HG02938 (cell line): ENCODE measurements at regions not wholly inside any gene's neighbourhood (a gene's known extent, or its start where the extent isn't known, plus 50 kb on each side); places are given as distances from the start of the nearest gene placed in this dataset.
"Not testable (repeated sequence)": the region's sequence is repeated elsewhere in the genome, so short reads cannot be mapped to it uniquely, and the experiment has no call there.

Source experiments
- ATAC-seq: cut with Tn5 transposase; IDR thresholded peaks from one replicate; pipeline ENCODE4 v1.9.1; 2021; ENCODE audit warnings: mild to moderate bottlenecking, moderate library complexity; ENCODE audit not compliant: unreplicated experiment

DNA sequence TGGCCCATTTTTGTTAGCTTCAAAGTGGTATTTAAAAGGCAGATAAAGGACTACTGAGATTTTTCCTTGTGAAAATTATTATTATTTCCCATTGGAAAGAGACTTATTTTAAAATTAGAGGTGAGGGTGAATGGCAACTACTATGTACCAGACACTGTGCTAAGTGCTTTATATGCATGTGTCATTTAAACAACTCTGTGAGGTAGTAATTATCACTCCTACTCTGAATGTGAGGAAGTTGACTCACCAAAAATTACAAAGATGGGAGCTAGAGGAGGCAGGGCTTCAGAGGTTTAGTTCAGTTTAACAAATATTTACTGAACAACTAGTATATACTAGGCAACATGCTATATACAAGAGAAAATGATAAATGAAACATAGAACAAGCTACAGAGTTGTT, 78.2 kb downstream of the MSL3 start:
- no peak for ATAC-seq

DNA sequence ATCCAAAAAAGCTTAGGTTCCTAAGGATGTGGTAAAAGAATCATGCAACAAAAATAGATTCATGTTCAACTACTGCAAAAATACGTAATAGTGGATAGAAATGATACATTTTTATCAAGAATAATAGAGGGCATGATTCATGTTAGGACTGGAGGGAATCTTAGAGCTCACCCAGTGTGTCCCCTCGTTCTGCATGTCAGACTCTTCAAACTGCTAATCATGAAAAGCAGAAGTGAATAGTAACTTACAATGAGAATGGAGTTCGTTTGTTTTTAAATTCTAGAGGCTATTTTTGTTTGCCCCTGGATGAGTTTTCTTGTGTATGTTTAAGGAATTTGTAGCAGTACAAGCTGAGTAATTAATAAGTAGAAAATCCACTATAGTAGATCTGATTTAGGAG, 79.4 kb downstream of the MSL3 start:
- ATAC-seq = no peak

DNA sequence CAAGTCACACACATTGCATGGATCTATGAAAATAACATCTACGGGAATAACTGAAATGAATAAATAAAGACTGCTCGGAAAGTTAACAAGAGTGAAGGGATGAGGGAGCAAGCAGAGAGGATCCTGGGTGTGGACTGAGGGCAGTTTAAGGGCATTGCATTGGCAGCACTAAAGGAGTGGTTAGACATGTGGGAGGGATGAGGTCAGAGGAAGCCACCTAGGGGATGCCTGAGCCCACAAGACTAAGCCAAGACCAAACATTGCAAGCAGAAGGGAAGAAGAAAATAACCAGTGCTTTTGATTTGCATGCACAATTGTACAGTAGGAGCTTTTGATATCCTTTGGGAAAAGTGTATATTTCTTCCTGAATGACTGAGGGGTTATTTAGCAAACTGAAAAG, 106.1 kb downstream of the MSL3 start:
- no peak for ATAC-seq

DNA sequence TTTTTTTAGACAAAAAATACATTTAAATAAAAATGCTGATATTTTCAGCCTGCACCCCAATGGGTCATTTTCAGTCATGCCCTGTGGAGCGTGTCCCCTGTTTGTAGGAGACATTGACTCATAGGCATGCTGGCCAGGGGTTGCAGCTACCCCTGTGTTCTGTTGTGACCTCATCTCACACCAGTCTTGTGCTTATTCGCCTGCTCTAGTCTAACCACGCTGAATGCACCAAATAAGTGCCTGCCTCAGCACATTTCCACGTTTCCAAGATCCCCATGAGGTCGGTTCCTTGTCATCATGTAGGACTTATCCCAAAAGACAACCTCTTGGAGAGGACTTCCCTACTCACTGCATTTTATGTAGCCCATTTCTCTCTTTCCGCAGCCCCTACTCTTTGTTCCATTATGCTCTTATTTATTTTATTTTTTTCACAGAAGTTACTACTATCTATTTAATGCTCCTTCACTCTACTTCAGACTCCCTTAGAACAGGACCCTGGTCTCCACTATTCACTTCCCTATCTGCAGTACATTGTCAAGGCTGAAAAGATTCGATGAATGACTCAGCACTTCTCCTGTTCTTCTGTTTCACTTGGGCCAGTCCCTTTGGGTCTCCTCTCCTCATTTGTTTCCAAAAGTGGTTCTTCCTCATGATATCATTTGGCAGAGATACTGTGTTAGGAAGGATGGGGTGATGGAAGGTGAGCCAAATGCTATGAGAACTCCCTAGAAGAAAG, 109.7 kb downstream of the MSL3 start:
- ATAC-seq = no peak

DNA sequence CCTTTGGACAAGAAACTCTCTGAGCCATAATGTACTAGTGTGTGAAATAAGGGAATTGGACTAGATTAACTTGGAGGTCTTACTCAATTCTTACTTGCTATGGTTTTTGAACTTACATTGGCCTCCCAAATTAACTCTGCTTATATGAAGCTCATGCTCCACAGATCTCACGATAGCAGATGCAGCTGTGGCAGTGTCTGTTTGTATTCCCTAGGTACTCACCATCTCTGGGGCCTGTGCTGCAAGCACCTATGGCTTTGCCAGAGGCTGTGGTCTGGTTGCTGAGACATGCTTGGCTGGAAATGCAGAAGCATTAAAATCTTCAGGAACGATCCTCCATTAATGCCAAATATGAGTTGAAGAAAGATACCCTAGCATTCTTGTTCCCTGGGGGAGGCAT, 112.8 kb downstream of the MSL3 start:
- ATAC-seq = no peak

DNA sequence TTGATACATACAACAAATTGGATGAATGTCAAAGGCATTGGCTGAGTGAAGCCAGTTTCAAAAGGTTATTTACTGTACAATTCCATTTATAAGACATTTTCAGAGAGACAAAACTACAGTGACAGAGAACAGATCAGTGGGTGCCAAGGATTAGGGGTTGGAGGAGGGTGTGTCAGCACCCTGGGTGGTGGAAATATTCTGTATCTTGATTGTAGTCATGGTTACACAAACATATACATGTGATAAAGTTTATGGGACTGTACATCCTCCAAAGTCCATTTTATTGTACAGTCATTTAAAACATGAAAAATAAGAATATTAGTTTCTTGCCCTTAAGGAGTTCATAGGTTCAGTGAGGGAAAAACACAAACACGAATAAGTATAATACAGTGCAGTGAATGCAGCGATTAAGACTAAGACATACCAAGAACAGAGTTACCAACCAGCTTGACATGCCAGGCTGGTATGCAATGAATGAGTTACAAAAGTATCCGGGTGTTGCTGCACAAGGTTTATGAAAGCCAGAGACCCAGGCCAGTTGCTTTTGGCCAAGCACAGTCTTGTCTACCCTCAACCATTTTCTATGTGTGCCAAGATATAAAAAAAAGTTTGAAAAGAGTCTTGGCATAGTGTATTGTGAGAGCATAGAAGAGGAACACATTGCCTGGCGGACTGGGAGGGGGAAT, 123.6 kb downstream of the MSL3 start:
- ATAC-seq = no peak

DNA sequence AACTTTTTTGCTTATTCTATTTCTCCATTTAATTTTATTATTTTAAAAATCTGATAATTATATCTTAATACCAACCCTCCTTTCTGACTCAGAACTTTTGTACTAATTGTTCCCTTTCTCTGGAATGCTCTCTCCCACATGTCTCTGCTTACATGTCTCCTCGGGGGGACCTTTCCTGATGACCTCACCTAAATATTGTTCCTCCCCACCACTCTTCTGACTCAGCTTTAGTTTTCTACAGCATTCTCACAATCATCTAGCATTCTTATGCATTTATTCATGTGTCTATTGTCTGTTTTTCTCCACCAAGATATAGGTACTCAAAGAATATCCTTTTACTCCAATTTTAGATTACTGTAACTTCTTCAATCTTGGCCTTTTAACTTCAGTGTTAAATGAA, 128.7 kb downstream of the MSL3 start:
- no peak for ATAC-seq

DNA sequence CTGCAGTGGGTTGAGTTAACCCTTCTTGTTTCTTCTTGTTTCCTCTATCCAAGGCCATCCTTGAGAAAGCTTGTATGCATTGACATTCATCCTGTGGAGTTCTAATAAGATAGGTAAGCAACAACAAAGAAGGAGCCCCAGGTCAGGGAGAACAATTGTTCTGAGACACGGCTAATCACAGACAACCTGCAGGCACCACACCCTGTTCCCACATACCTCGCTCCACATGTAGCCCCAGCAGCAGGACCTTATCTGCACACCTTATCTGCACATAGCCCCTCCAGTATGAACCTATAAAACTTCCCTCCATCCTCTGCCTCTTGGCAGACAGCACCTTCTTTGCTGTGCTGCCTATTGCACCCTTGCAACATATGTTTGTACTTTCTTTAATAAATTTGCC, 129.1 kb downstream of the MSL3 start:
- ATAC-seq = no peak

DNA sequence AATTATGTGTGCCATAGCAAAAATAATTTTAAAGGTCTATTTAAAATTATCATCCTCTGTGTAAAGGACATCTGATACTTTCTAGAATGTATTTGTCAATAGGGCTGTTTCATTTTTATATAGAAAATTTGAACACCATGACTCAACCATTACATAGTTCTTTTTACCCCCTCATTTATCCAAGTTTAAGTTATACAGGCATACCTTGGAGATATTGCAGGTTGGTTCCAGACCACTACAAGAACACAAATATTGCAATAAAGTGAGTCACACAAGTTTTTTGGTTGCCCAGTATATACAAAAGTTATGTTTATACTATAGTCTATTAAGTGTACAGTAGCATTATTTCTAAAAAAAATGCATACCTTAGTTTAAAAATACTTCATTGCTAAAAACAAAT, 130.4 kb downstream of the MSL3 start:
- no peak for ATAC-seq

DNA sequence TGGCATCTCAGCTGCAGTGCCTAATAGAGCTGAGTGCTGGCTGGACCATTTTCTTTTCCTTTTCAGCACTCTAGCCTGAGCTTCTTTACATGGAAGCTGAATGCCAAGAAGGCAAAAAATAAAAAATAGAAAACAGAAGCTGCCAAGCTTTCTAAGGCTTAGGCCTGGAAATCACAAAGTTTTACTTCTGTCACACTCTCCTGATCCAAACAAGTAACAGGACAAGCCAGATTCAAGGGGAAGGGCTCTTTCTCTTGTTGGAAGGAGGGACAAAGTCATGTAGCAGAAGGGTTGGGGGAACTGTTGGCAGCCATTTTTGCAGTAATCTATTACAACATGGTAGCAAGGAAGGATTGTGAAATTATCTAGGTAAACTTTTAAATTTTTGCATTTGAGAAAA, 131.8 kb downstream of the MSL3 start:
- ATAC-seq = no peak

DNA sequence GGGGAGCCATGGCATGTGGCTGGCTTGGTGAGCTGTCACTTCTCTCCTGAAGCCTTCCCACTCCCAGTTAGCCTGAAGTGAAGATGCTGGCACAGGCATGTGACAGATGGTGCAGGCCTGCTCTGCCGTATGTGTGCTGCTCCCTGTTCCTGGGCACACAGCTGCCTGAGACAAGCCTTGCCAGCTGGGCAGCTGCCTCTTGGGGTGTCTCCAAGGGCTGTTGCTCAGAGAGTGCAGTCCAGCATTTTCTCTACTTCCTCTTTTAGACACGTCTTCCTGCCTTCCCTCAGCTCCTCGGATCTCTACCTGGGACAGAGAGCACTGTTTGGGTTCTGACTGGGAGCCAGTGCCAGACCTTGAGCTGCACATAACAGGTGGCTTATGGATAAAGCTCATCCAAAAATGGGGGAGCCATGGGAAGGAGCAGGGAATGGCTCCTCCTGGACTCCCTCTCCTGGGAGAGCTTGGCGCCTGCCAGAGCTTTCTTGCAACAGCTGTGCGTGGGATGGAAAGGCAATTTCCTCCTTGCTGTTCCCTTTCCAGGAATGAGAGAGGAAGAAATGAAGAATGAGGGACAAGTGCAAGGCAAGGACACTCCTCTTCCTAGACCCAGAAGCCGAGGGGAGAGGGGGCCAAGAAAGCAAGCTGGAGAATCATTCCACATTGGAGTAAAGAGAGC, 132.9 kb downstream of the MSL3 start:
- no peak for ATAC-seq

DNA sequence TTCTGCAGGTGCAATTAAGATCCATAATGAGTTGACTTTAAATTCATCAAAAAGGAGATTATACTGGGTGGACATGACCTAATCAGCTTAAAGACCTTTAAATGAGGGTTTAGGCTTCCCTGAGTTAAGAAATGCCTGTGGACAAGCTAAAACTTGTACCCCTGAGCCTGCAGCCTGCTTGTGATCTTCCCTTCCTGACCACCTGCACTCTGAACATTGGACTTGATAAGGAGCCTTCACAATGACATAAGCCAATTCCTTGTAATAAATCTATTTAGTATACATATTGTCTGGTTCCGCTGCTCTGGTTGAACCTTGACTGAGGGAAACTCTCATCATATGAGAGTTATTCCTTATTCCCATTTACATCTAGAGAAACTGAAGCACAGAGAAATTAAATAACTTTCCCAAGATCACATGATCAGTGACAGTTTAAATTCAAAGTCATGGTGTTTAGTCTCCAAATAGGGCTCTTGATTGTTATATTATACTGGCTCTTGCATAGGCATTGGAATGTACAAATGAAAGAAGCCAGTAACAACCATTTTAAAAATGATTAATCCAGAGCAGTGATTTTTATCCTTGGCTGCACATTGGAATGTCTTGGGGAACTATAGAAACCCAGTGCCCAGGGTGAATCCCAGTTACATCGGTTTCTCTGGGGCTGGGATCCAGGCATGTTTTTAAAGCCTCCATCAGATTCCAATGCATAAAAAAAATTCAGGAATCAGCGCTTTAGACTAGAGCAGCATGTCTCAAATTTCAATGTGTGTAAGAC, 136.1 kb downstream of the MSL3 start:
- ATAC-seq = no peak

DNA sequence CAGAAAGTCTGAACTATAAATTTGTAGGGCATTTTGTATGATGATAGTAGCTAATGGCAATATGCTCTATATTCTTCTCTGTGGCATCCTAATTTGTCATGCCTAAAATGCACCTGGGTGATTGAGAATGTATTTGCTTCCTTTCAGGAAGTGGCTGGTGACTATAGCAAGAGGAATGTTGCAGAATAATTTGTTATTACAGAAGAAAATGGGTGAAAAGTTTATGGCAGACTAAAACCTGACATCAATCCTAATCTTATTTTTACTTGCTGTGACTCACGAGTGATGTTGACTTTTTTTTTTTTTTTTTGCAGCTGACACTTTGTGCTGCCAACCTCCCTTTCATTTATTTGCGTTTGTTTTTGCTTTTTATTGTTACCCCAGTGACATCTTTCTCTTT, 141.1 kb downstream of the MSL3 start:
- no peak for ATAC-seq

DNA sequence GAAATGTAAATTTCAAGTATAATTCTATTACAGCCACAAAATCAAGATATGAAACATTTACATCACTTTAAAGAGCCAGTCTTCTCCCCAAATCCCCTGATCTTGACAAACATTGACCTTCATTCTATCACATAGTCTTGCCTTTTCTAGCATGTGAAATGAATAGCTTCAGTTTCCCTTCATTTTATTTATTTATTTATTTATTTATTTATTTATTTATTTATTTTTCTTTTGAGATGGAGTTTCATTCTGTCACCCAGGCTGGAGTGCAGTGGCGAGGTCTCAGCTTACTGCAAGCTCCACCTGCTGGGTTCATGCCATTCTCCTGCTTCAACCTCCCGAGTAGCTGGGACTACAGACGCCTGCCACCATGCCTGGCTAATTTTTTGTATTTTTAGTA, 147.9 kb downstream of the MSL3 start:
- ATAC-seq = not testable (repeated sequence)

DNA sequence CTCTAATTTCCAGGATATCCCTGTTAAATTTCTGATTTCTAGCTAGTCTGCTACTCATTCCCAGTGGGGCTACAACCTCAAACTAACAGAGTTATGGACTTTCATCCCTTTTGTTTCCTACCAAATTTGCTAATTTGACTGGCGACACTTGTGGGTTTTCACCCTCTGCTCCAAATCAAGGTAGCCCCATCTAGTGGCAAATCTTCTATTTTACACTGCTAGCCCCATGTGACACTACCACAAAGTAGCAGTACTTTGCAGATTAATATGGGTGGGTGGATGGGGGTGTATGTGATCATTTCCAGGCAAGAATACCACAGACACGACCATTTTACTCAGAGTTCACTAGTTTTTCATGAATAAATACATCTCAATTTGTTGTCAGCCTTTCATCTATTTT, 150.3 kb downstream of the MSL3 start:
- ATAC-seq = peak; percentile 70

DNA sequence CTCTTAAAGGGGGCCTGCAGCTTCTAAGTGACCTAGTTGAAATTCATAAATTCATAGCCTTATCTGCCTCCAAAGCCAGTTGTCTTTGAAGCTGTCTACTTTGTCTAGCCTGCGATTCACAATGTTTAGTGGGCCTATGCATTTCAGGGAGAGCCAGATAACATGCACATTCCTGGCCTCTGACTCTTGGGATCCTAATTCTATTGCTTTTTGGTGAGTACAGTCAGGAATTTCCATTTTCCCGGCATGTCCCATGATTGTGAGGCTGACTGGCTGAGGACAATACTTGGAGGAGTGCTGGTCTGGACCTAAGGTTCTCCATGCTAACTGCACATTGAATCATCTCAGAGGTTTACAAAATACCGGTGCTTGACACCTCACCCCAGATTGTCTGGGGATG, 155.0 kb downstream of the MSL3 start:
- no peak for ATAC-seq

DNA sequence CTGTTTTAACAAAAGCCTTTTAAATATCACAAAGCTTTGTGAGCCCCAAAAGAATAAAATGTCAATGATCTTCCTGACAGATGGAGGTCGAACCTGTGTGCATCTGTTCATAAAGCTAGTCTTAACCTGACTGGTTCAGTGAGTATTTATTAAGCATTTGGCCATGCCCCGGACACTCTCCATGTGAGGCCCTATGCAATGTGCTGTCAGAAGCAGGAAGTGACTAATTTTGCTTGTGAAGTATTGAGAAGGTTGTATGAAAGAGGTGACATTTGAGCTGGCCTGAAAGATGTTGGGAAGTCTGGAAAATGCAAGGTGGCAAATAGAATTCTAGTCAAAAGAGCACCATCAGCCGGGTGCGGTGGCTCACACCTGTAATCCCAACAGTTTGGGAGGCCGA, 171.4 kb downstream of the MSL3 start:
- no peak for ATAC-seq

DNA sequence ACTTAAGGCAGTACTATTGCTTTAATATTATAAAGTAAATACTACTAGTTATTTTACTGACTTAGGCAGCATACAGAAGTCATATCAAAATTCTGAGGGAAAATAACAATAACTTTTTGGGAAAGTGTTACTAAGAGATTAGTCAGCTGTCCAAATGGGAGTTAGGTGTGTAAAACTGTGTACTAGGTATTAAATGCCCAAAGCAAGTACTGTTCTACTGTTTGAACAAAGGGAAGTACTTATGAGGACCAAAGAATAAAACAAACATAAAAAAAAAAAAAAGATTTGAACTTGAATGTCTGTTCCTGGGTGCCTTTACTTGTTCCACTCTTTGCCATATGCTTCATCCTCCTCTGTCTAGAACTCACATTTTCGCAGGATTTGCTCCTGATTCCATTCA, 174.4 kb downstream of the MSL3 start:
- no peak for ATAC-seq

DNA sequence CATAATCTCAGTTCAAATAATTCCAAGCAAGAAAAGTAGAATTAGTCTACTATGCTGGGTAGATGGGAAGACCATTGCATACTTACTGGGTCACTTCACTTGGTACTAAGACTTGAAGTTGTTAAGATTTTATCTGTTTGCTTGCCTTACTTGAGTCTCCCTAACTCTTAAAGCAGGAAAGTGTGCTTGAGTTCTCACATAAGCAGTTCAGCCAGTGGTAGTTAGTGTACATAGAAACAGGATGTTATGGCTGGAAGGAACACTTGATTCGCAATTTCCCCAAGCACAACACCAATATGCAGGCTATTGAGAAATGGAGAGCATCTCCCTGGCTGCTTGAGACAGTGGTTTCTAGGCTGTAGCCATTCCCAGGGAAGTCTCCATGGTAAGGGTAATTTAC, 176.1 kb downstream of the MSL3 start:
- no peak for ATAC-seq

DNA sequence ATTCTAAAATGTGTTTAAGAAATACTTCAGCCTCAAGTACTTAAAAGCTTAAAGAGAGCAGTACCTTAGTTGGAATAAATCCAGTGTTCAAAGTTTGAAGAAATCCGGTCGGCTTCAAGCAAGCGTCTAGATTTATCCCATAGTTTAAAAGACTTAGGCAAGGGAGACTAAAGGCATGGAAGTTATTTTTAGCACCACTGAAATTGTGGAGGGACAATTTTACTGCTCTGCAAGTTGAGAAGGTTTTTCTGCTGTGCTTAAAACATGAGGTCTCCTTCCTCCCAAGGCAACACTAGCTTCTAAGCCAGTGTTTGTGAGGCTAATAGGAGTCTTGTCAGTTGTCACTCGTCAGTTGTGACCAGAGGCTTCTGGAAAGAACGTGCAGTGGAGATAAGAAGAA, 183.5 kb downstream of the MSL3 start:
- ATAC-seq = no peak

DNA sequence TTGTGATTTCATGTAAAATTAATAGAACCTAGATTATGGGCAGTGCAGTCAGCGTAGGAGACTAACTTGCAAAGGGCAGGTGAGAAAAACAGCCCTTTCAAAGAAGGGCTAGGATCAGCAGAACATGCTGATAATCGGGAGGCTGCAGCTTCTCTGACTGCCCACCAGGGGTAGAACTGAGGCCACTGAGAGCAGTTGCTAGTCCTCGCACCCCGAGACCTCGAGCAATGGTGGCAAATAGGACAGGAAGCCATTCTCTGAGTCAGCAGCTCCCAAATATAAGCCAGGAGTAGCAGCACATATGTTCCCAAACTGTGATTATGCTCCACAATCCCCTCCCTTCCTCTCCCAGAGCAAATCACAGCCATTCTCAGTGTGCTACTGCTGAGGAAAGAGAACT, 186.5 kb downstream of the MSL3 start:
- ATAC-seq = no peak

DNA sequence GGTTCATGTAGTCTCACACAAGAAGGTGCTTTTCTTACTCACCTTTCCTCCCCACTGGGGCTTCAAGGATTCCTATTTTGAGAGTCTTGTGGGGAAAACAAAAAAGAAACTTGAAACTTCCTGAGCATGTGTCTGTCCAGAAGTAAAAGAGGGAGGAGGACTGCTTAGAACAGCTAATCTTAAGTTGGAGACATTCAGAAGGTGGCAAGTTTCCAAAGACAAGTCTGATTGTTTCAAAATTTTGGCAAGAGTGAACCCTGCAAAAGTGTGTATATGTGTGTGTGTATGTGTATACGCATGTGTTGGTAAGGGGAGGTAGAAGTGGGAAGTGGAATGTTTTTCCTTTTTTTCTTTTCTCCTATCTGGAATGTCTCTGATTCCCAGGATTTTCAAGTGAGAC, 189.0 kb upstream of the FRMPD4 start:
- ATAC-seq = no peak
